ENCODE measurements at regions not wholly inside any gene's neighbourhood (a gene's known extent, or its start where the extent isn't known, plus 50 kb on each side); places are given as distances from the start of the nearest gene placed in this dataset.

- TF ChIP-seq CTCF (conservative IDR thresholded peaks at IDR 0.05 in 1 of 2, IDR thresholded peaks at IDR 0.05 in 1 of 2; ENCODE audit: low read depth in 1 of 2, low read length in 2 of 2) (no peak), EZH2 (IDR thresholded peaks at IDR 0.05; ENCODE audit: low read length, missing control alignments) (no peak)
Observed at GRCh38 chr6:153849072-153849779, 189.8 kb upstream of the OPRM1 start.

Data from fibroblast of lung (primary cell).